Body of pancreas (tissue), 4 donors: ENCODE measurements at regions not wholly inside any gene's neighbourhood (a gene's known extent, or its start where the extent isn't known, plus 50 kb on each side); places are given as distances from the start of the nearest gene placed in this dataset.

Experiments
- CTCF ChIP-seq, 7 experiments: fragments of 450-650 bp in 4 of 7; fragments of 200-600 bp in 3 of 7; sonication (generic) in 3 of 7; IDR thresholded peaks; one replicate each; pipeline ENCODE4 v1.5.1; 2016 to 2019; ENCODE audit warnings: antibody characterized with exemption in 7 of 7
- POLR2A ChIP-seq, 3 donors: fragments of 450-650 bp; IDR thresholded peaks; one replicate each; pipeline ENCODE4 v1.6.1; 2016; ENCODE audit warnings: antibody characterized with exemption in 3 of 3, mild to moderate bottlenecking in 2 of 3

GRCh38 chr7:126303926-126304325 is 948.8 kb downstream of the GRM8 start:
- TF ChIP-seq CTCF (IDR thresholded peaks at IDR 0.05) (no peak), POLR2A (IDR thresholded peaks at IDR 0.05) (no peak)
